ENCODE measurements at regions not wholly inside any gene's neighbourhood (a gene's known extent, or its start where the extent isn't known, plus 50 kb on each side); places are given as distances from the start of the nearest gene placed in this dataset.

DNA sequence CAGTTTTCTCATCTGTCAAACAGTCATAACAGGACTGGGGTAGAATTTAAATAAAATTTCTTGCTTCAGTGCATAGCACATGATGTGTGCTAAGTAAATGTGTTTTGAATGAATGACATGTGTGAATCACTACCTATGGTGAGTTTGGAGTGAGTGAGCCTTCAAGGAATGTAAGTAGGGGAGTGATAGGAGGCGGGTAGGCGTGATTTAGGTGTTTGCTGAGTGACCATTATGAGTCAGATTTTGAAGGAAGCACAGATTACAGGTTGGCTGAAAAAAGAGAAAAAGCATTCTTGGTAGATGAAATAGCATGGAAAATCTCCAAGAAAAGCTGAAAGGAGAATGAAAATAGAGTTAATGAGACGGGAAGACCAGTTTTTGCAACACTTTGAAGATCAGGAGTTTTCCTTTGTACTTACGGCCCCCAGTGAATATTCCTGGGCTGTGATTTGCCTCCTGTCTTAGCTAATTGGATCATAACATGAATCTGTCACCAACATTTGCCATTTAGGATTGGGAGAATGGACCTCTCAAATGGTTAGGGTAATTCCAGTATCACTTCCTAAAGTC lies 136.9 kb upstream of the GATA6 start:
- TF ChIP-seq CREM (IDR thresholded peaks at IDR 0.05; ENCODE audit: low read depth) = no peak
- TF ChIP-seq, protein P1, sequence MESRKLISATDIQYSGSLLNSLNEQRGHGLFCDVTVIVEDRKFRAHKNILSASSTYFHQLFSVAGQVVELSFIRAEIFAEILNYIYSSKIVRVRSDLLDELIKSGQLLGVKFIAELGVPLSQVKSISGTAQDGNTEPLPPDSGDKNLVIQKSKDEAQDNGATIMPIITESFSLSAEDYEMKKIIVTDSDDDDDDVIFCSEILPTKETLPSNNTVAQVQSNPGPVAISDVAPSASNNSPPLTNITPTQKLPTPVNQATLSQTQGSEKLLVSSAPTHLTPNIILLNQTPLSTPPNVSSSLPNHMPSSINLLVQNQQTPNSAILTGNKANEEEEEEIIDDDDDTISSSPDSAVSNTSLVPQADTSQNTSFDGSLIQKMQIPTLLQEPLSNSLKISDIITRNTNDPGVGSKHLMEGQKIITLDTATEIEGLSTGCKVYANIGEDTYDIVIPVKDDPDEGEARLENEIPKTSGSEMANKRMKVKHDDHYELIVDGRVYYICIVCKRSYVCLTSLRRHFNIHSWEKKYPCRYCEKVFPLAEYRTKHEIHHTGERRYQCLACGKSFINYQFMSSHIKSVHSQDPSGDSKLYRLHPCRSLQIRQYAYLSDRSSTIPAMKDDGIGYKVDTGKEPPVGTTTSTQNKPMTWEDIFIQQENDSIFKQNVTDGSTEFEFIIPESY (IDR thresholded peaks at IDR 0.05) = no peak
- TF ChIP-seq TARDBP (IDR thresholded peaks at IDR 0.05; ENCODE audit: borderline replicate concordance) = no peak
